Activated B cell treated with CpG ODN at 0.5 μM for 24 hours (primary cell): ENCODE measurements at regions not wholly inside any gene's neighbourhood (a gene's known extent, or its start where the extent isn't known, plus 50 kb on each side); places are given as distances from the start of the nearest gene placed in this dataset.

ENCODE experiments used
- ATAC-seq: fragments of 200-7000 bp; cut with Tn5 transposase; one replicate; pipeline ENCODE4 v1.10.0; 2021; ENCODE audit warnings: low read depth, mild to moderate bottlenecking, moderate library complexity
- CTCF ChIA-PET: fragments of 350-600 bp; sonication (Branson Sonifier 250); formaldehyde crosslinking; loops from one replicate; lab custom pipeline; 2021; ENCODE audit warnings: antibody characterized with exemption; lab: Charles Lee
- POLR2A ChIA-PET: fragments of 350-600 bp; sonication (Branson Sonifier 250); formaldehyde crosslinking; loops from one replicate; lab custom pipeline; 2021; ENCODE audit warnings: antibody characterized with exemption; lab: Charles Lee
- DNase-seq: peaks from one replicate; pipeline ENCODE4 v3.0.0; 2022
- H3K27ac Mint-ChIP-seq: one replicate; pipeline ENCODE4 v1.8.0; 2020; ENCODE audit warnings: mixed read lengths
- H3K27me3 Mint-ChIP-seq: one replicate; pipeline ENCODE4 v1.8.0; 2021; ENCODE audit warnings: mixed read lengths
- H3K36me3 Mint-ChIP-seq: one replicate; pipeline ENCODE4 v1.8.0; 2021; ENCODE audit warnings: low read depth, mixed read lengths
- H3K4me1 Mint-ChIP-seq: one replicate; pipeline ENCODE4 v1.8.0; 2021; ENCODE audit warnings: mixed read lengths
- H3K4me3 Mint-ChIP-seq: one replicate; pipeline ENCODE4 v1.8.0; 2020; ENCODE audit warnings: mild to moderate bottlenecking, mixed read lengths
- H3K9me3 Mint-ChIP-seq: one replicate; pipeline ENCODE4 v1.8.0; 2020; ENCODE audit warnings: mixed read lengths
- intact Hi-C: fragments of 100-400 bp; cut with micrococcal nuclease; formaldehyde crosslinking; loops from one replicate; pipeline ENCODE4 v1.15.1; 2024
- TF ChIP-seq, protein P1 (sequence below): fragments of 200-600 bp; IDR thresholded peaks from one replicate; pipeline ENCODE4 v1.8.0; 2022; ENCODE audit warnings: antibody characterized with exemption, mild to moderate bottlenecking

DNA sequence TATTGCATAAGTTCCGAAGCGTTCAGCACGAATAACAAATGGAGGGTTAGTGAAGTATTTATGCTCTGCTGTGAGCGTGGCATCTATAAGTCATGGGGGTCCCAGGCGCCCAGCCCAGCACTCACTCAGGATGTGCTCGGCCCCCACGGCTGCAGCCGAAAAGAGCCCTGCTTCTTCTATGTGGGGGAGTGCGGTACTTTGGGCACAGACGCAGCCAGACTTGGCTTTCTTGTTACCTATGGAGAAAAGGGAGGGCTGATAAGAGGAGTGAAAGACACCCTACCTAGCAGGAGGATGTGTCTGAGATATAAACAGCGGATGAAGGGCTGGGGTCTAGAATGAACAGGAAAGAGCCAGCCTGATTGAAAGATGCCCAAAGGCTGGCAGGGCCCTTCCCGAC, 51.4 kb downstream of the MRPL36 start:
- Mint-ChIP-seq H3K36me3 (no peaks in the 10 kb centered on the region), H3K9me3 (no peaks in the 10 kb centered on the region), H3K27ac (no peak overlapping the region), H3K4me3 (no peak overlapping the region), H3K4me1 (no peaks in the 10 kb centered on the region), H3K27me3 (peaks cover 3% of the 10 kb centered on the region)
- TF ChIP-seq, protein P1, sequence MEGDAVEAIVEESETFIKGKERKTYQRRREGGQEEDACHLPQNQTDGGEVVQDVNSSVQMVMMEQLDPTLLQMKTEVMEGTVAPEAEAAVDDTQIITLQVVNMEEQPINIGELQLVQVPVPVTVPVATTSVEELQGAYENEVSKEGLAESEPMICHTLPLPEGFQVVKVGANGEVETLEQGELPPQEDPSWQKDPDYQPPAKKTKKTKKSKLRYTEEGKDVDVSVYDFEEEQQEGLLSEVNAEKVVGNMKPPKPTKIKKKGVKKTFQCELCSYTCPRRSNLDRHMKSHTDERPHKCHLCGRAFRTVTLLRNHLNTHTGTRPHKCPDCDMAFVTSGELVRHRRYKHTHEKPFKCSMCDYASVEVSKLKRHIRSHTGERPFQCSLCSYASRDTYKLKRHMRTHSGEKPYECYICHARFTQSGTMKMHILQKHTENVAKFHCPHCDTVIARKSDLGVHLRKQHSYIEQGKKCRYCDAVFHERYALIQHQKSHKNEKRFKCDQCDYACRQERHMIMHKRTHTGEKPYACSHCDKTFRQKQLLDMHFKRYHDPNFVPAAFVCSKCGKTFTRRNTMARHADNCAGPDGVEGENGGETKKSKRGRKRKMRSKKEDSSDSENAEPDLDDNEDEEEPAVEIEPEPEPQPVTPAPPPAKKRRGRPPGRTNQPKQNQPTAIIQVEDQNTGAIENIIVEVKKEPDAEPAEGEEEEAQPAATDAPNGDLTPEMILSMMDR: no peak
- ChIA-PET CTCF (no interaction called here), POLR2A (no interaction called here)
- intact Hi-C loops: no loop called here
- no peak for ATAC-seq
- DNase-seq: no peak

DNA sequence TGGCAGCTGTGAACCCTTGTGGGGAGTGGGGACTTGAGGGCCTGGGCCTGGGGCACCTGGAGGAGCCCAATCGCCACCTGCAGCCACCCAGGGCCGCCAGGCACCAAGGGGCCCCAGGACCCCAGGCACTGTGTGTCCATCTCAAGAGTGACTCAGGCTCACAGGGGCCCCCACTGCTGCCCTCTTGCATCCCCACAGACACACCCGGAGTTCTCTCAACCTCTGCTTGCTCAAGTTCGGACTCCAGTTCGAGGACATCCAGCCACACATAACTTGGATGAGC, 51.9 kb downstream of the MRPL36 start:
- TF ChIP-seq, protein P1: no peak
- ChIA-PET CTCF (no interaction called here), POLR2A (no interaction called here)
- Mint-ChIP-seq H3K4me1 (no peaks in the 10 kb centered on the region), H3K36me3 (no peaks in the 10 kb centered on the region), H3K9me3 (no peaks in the 10 kb centered on the region), H3K4me3 (no peak overlapping the region), H3K27ac (no peak overlapping the region), H3K27me3 (peaks cover 3% of the 10 kb centered on the region)
- ATAC-seq (no peak), DNase-seq (no peak)
- intact Hi-C loops: no loop called here

DNA sequence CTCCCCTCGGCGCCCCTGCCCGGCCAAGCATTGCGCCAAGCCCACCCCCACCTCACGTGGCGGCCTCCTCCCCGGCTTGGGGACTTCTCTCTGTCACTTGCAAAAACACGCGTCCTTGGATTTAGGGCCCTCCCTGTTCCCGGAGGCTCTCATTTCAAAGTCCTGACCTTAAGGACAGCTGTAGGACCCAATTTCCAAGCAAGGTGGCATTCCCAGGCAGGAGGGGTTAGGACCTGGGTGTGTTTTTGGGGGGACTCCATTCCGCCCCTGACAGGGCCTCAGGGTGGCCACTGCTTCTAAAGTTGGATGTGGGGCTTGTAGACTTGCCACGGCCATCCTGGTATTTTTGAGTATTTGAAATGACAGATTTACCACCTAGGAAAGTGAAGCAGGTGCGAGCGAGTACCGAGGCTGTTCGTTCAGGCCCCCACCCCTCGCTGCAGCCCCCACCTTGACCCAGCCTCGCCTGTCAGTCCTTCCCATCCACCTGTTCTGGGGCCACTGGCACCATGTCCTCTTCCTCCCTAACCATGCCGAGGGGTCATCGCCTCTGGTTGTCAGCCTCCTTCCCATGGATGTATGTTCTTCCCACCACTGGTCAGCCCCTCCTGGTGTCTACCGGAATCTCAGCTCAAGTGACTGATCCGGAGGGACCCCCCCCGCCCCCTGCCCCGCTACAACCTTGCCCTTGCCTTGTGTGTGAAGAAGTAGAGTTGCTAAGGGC, 52.4 kb downstream of the MRPL36 start:
- Mint-ChIP-seq H3K9me3 (peaks cover 4% of the 10 kb centered on the region), H3K27ac (no peak overlapping the region)
- no peak for DNase-seq

DNA sequence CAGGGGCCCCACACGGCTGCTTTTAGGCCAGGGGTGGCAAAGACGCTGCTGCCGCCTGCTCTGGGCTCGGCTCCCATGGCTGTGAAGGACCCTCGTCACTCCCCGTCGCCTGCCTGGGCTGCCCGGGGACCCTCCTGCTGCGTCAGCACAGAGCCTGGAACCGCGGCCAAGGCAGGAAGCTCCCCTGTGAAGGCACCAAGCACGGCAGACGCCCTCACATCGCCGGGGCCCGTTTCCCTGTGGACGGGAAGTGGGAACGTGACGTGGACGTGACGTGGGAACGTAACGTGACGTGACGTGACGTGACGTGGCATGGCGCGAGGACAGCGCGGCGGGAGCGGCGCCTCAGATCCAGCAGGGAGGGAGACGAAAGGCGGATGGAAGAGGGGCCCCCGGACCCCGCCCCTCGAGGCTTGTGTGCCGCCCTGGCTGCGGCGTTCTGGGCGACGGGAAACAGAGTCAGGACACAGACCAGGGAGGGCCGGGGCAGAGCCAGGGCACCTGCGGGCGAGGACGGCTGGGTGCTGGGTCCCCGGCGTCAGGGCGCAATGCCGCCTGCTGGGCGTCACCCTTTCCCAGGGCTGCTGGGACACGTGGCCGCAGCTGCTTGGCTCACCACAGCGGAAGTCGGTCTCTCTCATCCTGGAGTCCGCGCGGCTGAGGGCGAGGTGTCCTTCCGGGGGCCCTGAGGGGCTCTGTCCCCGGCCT, 53.1 kb downstream of the MRPL36 start:
- Mint-ChIP-seq H3K4me1 (no peaks in the 10 kb centered on the region), H3K27me3 (peaks cover 6% of the 10 kb centered on the region), H3K36me3 (no peaks in the 10 kb centered on the region), H3K9me3 (peaks cover 7% of the 10 kb centered on the region), H3K27ac (no peak overlapping the region), H3K4me3 (no peak overlapping the region)
- POLR2A ChIA-PET: no interaction called here
- ATAC-seq: no peak
- intact Hi-C loops: no loop called here
- DNase-seq: no peak
- TF ChIP-seq, protein P1: no peak
- CTCF ChIA-PET: no interaction called here

More for the DNA sequence above, 52.4 kb downstream of the MRPL36 start:
- Mint-ChIP-seq H3K4me3 (no peak overlapping the region), H3K36me3 (no peaks in the 10 kb centered on the region), H3K27me3 (peaks cover 3% of the 10 kb centered on the region), H3K4me1 (no peaks in the 10 kb centered on the region)
- ChIA-PET POLR2A (no interaction called here), CTCF (no interaction called here)
- no peak for ATAC-seq
- TF ChIP-seq, protein P1: no peak
- intact Hi-C loops: no loop called here

DNA sequence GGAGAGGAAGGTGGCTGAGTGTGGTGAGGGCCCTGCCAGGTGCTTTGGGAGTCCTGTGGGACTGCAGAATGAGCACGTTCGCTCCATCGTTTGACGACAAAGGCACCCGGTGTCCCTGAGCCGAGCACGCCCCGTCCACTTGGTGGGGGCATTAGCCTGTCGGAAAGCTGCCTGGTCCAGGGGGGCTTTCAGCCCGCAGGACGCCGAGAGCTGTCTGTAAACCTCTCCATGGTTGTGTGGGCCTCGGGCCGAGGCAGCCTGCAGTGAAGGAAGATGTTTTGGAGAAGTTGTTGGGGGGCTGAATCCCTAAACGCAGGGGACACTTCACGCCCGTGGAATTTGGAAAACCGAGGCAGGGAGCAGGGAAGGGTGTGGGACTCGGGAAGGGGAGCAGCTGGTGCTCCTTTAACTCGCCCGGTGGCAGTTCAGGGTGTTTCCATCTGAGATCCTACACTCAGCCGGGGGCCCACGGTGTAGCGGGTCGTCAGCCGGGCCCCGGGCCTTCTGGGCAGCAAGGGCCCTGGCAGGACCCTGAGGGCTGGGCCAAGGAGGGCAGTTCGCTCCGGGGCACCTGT, 53.8 kb downstream of the MRPL36 start:
- Mint-ChIP-seq H3K4me3 (no peak overlapping the region), H3K9me3 (peaks cover 10% of the 10 kb centered on the region), H3K4me1 (no peaks in the 10 kb centered on the region), H3K27me3 (peaks cover 5% of the 10 kb centered on the region), H3K36me3 (no peaks in the 10 kb centered on the region), H3K27ac (no peak overlapping the region)
- ChIA-PET POLR2A (no interaction called here), CTCF (no interaction called here)
- TF ChIP-seq, protein P1: no peak
- intact Hi-C loops: no loop called here
- DNase-seq (no peak), ATAC-seq (no peak)
